Trophoblast cell (in vitro differentiated cells and primary cell): ENCODE measurements at regions not wholly inside any gene's neighbourhood (a gene's known extent, or its start where the extent isn't known, plus 50 kb on each side); places are given as distances from the start of the nearest gene placed in this dataset.

ENCODE experiments used
- DNase-seq, 2 donors: peaks; one replicate each; pipeline ENCODE4 v3.0.0-alpha.2; 2016
- H2AFZ ChIP-seq: 2 replicates; pipeline ENCODE4 v1.6.1; 2013; ENCODE audit warnings: low read length, moderate library complexity, mild to moderate bottlenecking; ENCODE audit not compliant: insufficient read depth, poor library complexity
- H2AK5ac ChIP-seq: 2 replicates; pipeline ENCODE4 v1.6.1; 2013; ENCODE audit warnings: mild to moderate bottlenecking, low read length
- H2BK120ac ChIP-seq: 2 replicates; pipeline ENCODE4 v1.6.1; 2013; ENCODE audit warnings: low read length, mild to moderate bottlenecking, moderate library complexity; ENCODE audit not compliant: insufficient read depth, poor library complexity
- H2BK12ac ChIP-seq: 2 replicates; pipeline ENCODE4 v1.6.1; 2013; ENCODE audit warnings: mild to moderate bottlenecking, low read length, moderate library complexity
- H2BK5ac ChIP-seq: 2 replicates; pipeline ENCODE4 v1.6.1; 2013; ENCODE audit warnings: low read length, low read depth, moderate library complexity, mild to moderate bottlenecking; ENCODE audit not compliant: poor library complexity
- H3K14ac ChIP-seq: 2 replicates; pipeline ENCODE4 v1.6.1; 2013; ENCODE audit warnings: mild to moderate bottlenecking, low read length
- H3K18ac ChIP-seq: 2 replicates; pipeline ENCODE4 v1.6.1; 2013; ENCODE audit warnings: mild to moderate bottlenecking, low read length
- H3K23ac ChIP-seq: 2 replicates; pipeline ENCODE4 v1.6.1; 2013; ENCODE audit warnings: low read length
- H3K27ac ChIP-seq: 2 replicates; pipeline ENCODE4 v1.5.1; 2013; ENCODE audit warnings: low read depth, mild to moderate bottlenecking, inconsistent platforms, low read length, moderate library complexity
- H3K27me3 ChIP-seq: 2 replicates; pipeline ENCODE4 v1.6.1; 2013; ENCODE audit warnings: inconsistent platforms, mild to moderate bottlenecking, low read length, moderate library complexity; ENCODE audit not compliant: insufficient read depth
- H3K36me3 ChIP-seq, 2 experiments: 1 replicate in 1 of 2; 2 replicates in 1 of 2; pipeline ENCODE4 v1.6.1; 2013; ENCODE audit warnings: low read length in 2 of 2, mild to moderate bottlenecking in 2 of 2, moderate library complexity in 1 of 2; ENCODE audit not compliant: insufficient read depth in 2 of 2, control insufficient read depth in 1 of 2
- H3K4ac ChIP-seq: 2 replicates; pipeline ENCODE4 v1.6.1; 2013; ENCODE audit warnings: low read depth, mild to moderate bottlenecking, low read length, moderate library complexity
- H3K4me1 ChIP-seq, 2 experiments: 1 replicate in 1 of 2; 2 replicates in 1 of 2; pipeline ENCODE4 v1.6.1; 2013; ENCODE audit warnings: low read length in 2 of 2, mild to moderate bottlenecking in 2 of 2, moderate library complexity in 1 of 2; ENCODE audit not compliant: insufficient read depth in 2 of 2, control insufficient read depth in 1 of 2
- H3K4me2 ChIP-seq: 2 replicates; pipeline ENCODE4 v1.6.1; 2013; ENCODE audit warnings: inconsistent platforms, mild to moderate bottlenecking, low read length, moderate library complexity
- H3K4me3 ChIP-seq: 2 replicates; pipeline ENCODE4 v1.5.1; 2013; ENCODE audit warnings: mild to moderate bottlenecking, low read depth, low read length, inconsistent platforms
- H3K79me1 ChIP-seq: one replicate; pipeline ENCODE4 v1.6.1; 2013; ENCODE audit warnings: low read length
- H3K79me2 ChIP-seq: 2 replicates; pipeline ENCODE4 v1.6.1; 2013; ENCODE audit warnings: low read length, mild to moderate bottlenecking; ENCODE audit not compliant: control insufficient read depth, insufficient read depth, poor library complexity
- H3K9ac ChIP-seq: 2 replicates; pipeline ENCODE4 v1.6.1; 2013; ENCODE audit warnings: mild to moderate bottlenecking, low read length
- H3K9me3 ChIP-seq: 2 replicates; pipeline ENCODE4 v1.6.1; 2013; ENCODE audit warnings: low read depth, mild to moderate bottlenecking, control low read depth, inconsistent platforms, low read length; ENCODE audit not compliant: insufficient read depth
- H4K12ac ChIP-seq: 2 replicates; pipeline ENCODE4 v1.6.1; 2013; ENCODE audit warnings: low read depth, mild to moderate bottlenecking, low read length, moderate library complexity
- H4K8ac ChIP-seq: 2 replicates; pipeline ENCODE4 v1.6.1; 2013; ENCODE audit warnings: low read depth, mild to moderate bottlenecking, low read length, moderate library complexity
- H4K91ac ChIP-seq: one replicate; pipeline ENCODE4 v1.6.1; 2013; ENCODE audit warnings: low read depth, mild to moderate bottlenecking, low read length, moderate library complexity
- WGBS: extraction: QIAGEN DNeasy Blood & Tissue Kit; methylation state at CpG from one replicate; pipeline ENCODE4 v1.1.7; 2013; ENCODE audit warnings: missing lambda C conversion rate; ENCODE audit not compliant: insufficient read length, insufficient coverage; ENCODE audit errors: extremely low coverage; 5-methylcytosine and 5-hydroxymethylcytosine counted together

- no peak overlapping the region for H2AFZ ChIP-seq
- H2BK12ac ChIP-seq = no peak overlapping the region
- no peak overlapping the region for H3K27ac ChIP-seq
- H3K79me1 ChIP-seq = no peaks in the 10 kb centered on the region
- H2BK5ac ChIP-seq = no peak overlapping the region
- H3K9me3 ChIP-seq = peaks cover 1% of the 10 kb centered on the region
- no peak overlapping the region for H4K8ac ChIP-seq
- H3K4me2 ChIP-seq = no peak overlapping the region
- no peak overlapping the region for H2AK5ac ChIP-seq
- H3K23ac ChIP-seq = no peak overlapping the region
- DNase-seq = no peak
- no peak overlapping the region for H2BK120ac ChIP-seq
- no peak overlapping the region for H3K18ac ChIP-seq
- no peak overlapping the region for H3K4ac ChIP-seq
- no peak overlapping the region for H4K91ac ChIP-seq
- no peaks in the 10 kb centered on the region for H3K4me1 ChIP-seq
- H3K36me3 ChIP-seq = no peaks in the 10 kb centered on the region
- no peak overlapping the region for H4K12ac ChIP-seq
- H3K9ac ChIP-seq = no peak overlapping the region
- H3K4me3 ChIP-seq = no peak overlapping the region
- no peak overlapping the region for H3K14ac ChIP-seq
- no peaks in the 10 kb centered on the region for H3K27me3 ChIP-seq
- no CpG with 5 or more reads among the region's 5 CpGs for WGBS
- no peaks in the 10 kb centered on the region for H3K79me2 ChIP-seq
Observed at GRCh38 chr1:25082995-25083394, 149.3 kb downstream of the SYF2 start.

GRCh38 chr1:25082216-25082899 lies 149.9 kb downstream of the SYF2 start:
- no peak overlapping the region for H3K4ac ChIP-seq
- no peak overlapping the region for H4K8ac ChIP-seq
- H2BK120ac ChIP-seq = no peak overlapping the region
- no CpG with 5 or more reads among the region's 25 CpGs for WGBS
- H3K9ac ChIP-seq = no peak overlapping the region
- H3K27ac ChIP-seq = no peak overlapping the region
- no peaks in the 10 kb centered on the region for H3K79me1 ChIP-seq
- no peak overlapping the region for H3K4me2 ChIP-seq
- no peak overlapping the region for H2AFZ ChIP-seq
- H4K91ac ChIP-seq = no peak overlapping the region
- DNase-seq = no peak
- no peak overlapping the region for H3K18ac ChIP-seq
- no peaks in the 10 kb centered on the region for H3K4me1 ChIP-seq
- H3K9me3 ChIP-seq = peaks cover 3% of the 10 kb centered on the region
- no peaks in the 10 kb centered on the region for H3K36me3 ChIP-seq
- H3K14ac ChIP-seq = no peak overlapping the region
- H3K27me3 ChIP-seq = no peaks in the 10 kb centered on the region
- no peak overlapping the region for H3K23ac ChIP-seq
- H2BK12ac ChIP-seq = no peak overlapping the region
- no peak overlapping the region for H2BK5ac ChIP-seq
- H4K12ac ChIP-seq = no peak overlapping the region
- H3K4me3 ChIP-seq = no peak overlapping the region
- H2AK5ac ChIP-seq = no peak overlapping the region
- H3K79me2 ChIP-seq = no peaks in the 10 kb centered on the region

DNA sequence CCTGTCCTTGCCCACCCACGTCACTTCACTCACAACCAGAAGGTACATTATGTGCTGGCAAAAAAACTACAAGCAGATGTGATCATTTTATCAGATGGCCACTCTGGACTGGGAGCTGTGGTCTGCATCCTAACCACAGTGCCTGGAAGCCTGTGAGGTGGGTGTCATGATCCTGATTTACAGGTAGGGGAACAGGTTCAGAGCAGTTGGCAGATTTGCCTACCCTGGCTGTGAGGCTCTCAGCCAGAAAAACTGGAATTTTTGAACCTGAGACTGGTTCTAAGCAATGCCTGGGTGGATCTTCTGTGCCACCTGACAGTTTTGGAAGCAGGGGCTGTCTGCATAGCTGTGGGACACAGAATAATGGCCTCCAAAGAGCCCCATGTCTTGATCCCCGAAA lies 150.8 kb downstream of the SYF2 start:
- no peak overlapping the region for H2BK120ac ChIP-seq
- H3K79me2 ChIP-seq = no peaks in the 10 kb centered on the region
- H4K8ac ChIP-seq = no peak overlapping the region
- H3K4me2 ChIP-seq = no peak overlapping the region
- H3K23ac ChIP-seq = no peak overlapping the region
- no CpG with 5 or more reads among the region's 2 CpGs for WGBS
- no peak overlapping the region for H3K14ac ChIP-seq
- H3K36me3 ChIP-seq = no peaks in the 10 kb centered on the region
- H2BK12ac ChIP-seq = no peak overlapping the region
- H2BK5ac ChIP-seq = no peak overlapping the region
- peaks cover 3% of the 10 kb centered on the region for H3K9me3 ChIP-seq
- H3K4me3 ChIP-seq = no peak overlapping the region
- no peaks in the 10 kb centered on the region for H3K79me1 ChIP-seq
- H4K12ac ChIP-seq = no peak overlapping the region
- H3K18ac ChIP-seq = no peak overlapping the region
- no peak overlapping the region for H2AK5ac ChIP-seq
- no peaks in the 10 kb centered on the region for H3K27me3 ChIP-seq
- no peak overlapping the region for H4K91ac ChIP-seq
- H3K27ac ChIP-seq = no peak overlapping the region
- peak overlapping the region; percentile 66 for H3K9ac ChIP-seq
- H3K4me1 ChIP-seq = no peaks in the 10 kb centered on the region
- DNase-seq = no peak
- no peak overlapping the region for H3K4ac ChIP-seq
- H2AFZ ChIP-seq = no peak overlapping the region

GRCh38 chr1:25080294-25081209 lies 150.5 kb upstream of the RUNX3 start:
- no peaks in the 10 kb centered on the region for H3K27me3 ChIP-seq
- no peak overlapping the region for H2BK5ac ChIP-seq
- H3K18ac ChIP-seq = no peak overlapping the region
- H4K8ac ChIP-seq = no peak overlapping the region
- H3K79me2 ChIP-seq = no peaks in the 10 kb centered on the region
- H3K23ac ChIP-seq = no peak overlapping the region
- no peak overlapping the region for H2BK12ac ChIP-seq
- H2AK5ac ChIP-seq = no peak overlapping the region
- H4K12ac ChIP-seq = no peak overlapping the region
- no peak overlapping the region for H3K9ac ChIP-seq
- no peak overlapping the region for H2BK120ac ChIP-seq
- H4K91ac ChIP-seq = no peak overlapping the region
- no CpG with 5 or more reads among the region's 8 CpGs for WGBS
- no peak overlapping the region for H3K4ac ChIP-seq
- no peaks in the 10 kb centered on the region for H3K79me1 ChIP-seq
- peak in 1 of 2 donors; percentile 11 for DNase-seq
- no peaks in the 10 kb centered on the region for H3K36me3 ChIP-seq
- H3K4me1 ChIP-seq = no peaks in the 10 kb centered on the region
- no peak overlapping the region for H2AFZ ChIP-seq
- no peak overlapping the region for H3K4me3 ChIP-seq
- H3K9me3 ChIP-seq = peaks cover 3% of the 10 kb centered on the region
- H3K27ac ChIP-seq = no peak overlapping the region
- no peak overlapping the region for H3K14ac ChIP-seq
- no peak overlapping the region for H3K4me2 ChIP-seq
